Naive B cell (primary cell): ENCODE measurements at regions not wholly inside any gene's neighbourhood (a gene's known extent, or its start where the extent isn't known, plus 50 kb on each side); places are given as distances from the start of the nearest gene placed in this dataset.

Source experiments
- ATAC-seq, 2 donors: fragments of 150-1000 bp; cut with Tn5 transposase; 2 replicates each; pipeline ENCODE4 v1.10.0; 2021; ENCODE audit warnings: low read depth in 2 of 2, mild to moderate bottlenecking in 2 of 2, moderate library complexity in 2 of 2
- DNase-seq: peaks from one replicate; pipeline ENCODE4 v3.0.0; 2022
- H3K27ac Mint-ChIP-seq, 6 donors: one replicate each; pipeline ENCODE4 v1.8.0; 2020 to 2022; ENCODE audit warnings: mild to moderate bottlenecking in 6 of 6, mixed read lengths in 6 of 6, moderate library complexity in 5 of 6, inconsistent platforms in 2 of 6
- H3K27me3 Mint-ChIP-seq, 3 donors: one replicate each; pipeline ENCODE4 v1.8.0; 2021 to 2022; ENCODE audit warnings: mixed read lengths in 3 of 3, mild to moderate bottlenecking in 1 of 3
- H3K36me3 Mint-ChIP-seq, 2 donors: one replicate each; pipeline ENCODE4 v1.8.0; 2020 to 2022; ENCODE audit warnings: mixed read lengths in 2 of 2, inconsistent platforms in 1 of 2, mild to moderate bottlenecking in 1 of 2
- H3K4me1 Mint-ChIP-seq, 3 donors: one replicate each; pipeline ENCODE4 v1.8.0; 2020 to 2022; ENCODE audit warnings: mixed read lengths in 3 of 3, inconsistent platforms in 1 of 3, mild to moderate bottlenecking in 1 of 3, moderate library complexity in 1 of 3
- H3K4me3 Mint-ChIP-seq, 8 donors: one replicate each; pipeline ENCODE4 v1.8.0; 2020 to 2022; ENCODE audit warnings: mild to moderate bottlenecking in 8 of 8, mixed read lengths in 8 of 8, moderate library complexity in 8 of 8, inconsistent platforms in 2 of 8
- H3K9me3 Mint-ChIP-seq, 7 donors: one replicate each; pipeline ENCODE4 v1.8.0; 2020 to 2022; ENCODE audit warnings: mixed read lengths in 7 of 7, mild to moderate bottlenecking in 5 of 7, inconsistent platforms in 2 of 7, moderate library complexity in 1 of 7

- H3K4me3 Mint-ChIP-seq: no peak overlapping the region
- DNase-seq (no peak), ATAC-seq (no peak)
- no peaks in the 10 kb centered on the region for H3K4me1 Mint-ChIP-seq
- no peaks in the 10 kb centered on the region for H3K36me3 Mint-ChIP-seq
- no peak overlapping the region for H3K27ac Mint-ChIP-seq
- H3K27me3 Mint-ChIP-seq: peaks cover 12 to 33% (median 14%) of the 10 kb centered on the region in 3 donors
- H3K9me3 Mint-ChIP-seq: peaks cover 0 to 2% (median 0%) of the 10 kb centered on the region in 7 donors
These were observed 65.3 kb upstream of the CD96 start for GRCh38 chr3:111476701-111477100.

- Mint-ChIP-seq H3K36me3 (no peaks in the 10 kb centered on the region), H3K4me3 (no peak overlapping the region), H3K27me3 (peaks cover 0 to 13% (median 3%) of the 10 kb centered on the region in 3 donors), H3K9me3 (peaks cover 0 to 4% (median 0%) of the 10 kb centered on the region in 7 donors), H3K4me1 (no peaks in the 10 kb centered on the region), H3K27ac (no peak overlapping the region)
- ATAC-seq (no peak), DNase-seq (no peak)
These were observed 61.9 kb upstream of the CD96 start for GRCh38 chr3:111480091-111480490.

- H3K4me1 Mint-ChIP-seq: no peaks in the 10 kb centered on the region
- H3K4me3 Mint-ChIP-seq: no peak overlapping the region
- H3K27me3 Mint-ChIP-seq: peaks cover 0 to 13% (median 0%) of the 10 kb centered on the region in 3 donors
- no peak overlapping the region for H3K27ac Mint-ChIP-seq
- ATAC-seq: no peak
- peaks cover 0 to 5% of the 10 kb centered on the region in 2 donors for H3K36me3 Mint-ChIP-seq
- peaks cover 2 to 6% (median 3%) of the 10 kb centered on the region in 7 donors for H3K9me3 Mint-ChIP-seq
- DNase-seq: no peak
These were observed 60.4 kb upstream of the CD96 start for GRCh38 chr3:111481551-111481950.

- H3K4me3 Mint-ChIP-seq: no peak overlapping the region
- H3K27ac Mint-ChIP-seq: no peak overlapping the region
- peaks cover 0 to 13% (median 0%) of the 10 kb centered on the region in 3 donors for H3K27me3 Mint-ChIP-seq
- no peaks in the 10 kb centered on the region for H3K4me1 Mint-ChIP-seq
- ATAC-seq: no peak
- peaks cover 0 to 10% of the 10 kb centered on the region in 2 donors for H3K36me3 Mint-ChIP-seq
- peaks cover 2 to 12% (median 5%) of the 10 kb centered on the region in 7 donors for H3K9me3 Mint-ChIP-seq
- DNase-seq: no peak
These were observed 59.4 kb upstream of the CD96 start for GRCh38 chr3:111482574-111482973.

DNA sequence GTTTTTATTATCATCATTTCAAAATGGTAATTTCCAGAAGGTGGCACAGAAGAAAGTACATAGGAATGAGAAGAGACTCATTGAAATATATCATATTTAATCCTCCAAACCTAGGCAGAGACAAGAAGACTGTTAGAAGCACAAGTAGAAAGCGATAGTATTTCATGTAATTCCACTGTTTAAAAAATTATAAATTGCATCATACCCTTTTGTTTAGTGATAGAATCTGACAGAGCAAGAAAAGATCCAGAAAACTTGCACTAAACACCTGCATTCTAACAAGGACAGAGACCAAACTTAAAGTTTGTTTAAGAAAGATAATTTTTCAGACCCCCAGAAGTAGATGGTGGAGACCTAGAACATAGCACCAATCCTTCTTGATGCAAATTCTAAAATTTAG lies 56.9 kb upstream of the CD96 start:
- Mint-ChIP-seq H3K36me3 (peaks cover 0 to 10% of the 10 kb centered on the region in 2 donors), H3K4me1 (no peaks in the 10 kb centered on the region), H3K27ac (no peak overlapping the region), H3K4me3 (no peak overlapping the region), H3K27me3 (peaks cover 0 to 8% (median 6%) of the 10 kb centered on the region in 3 donors), H3K9me3 (peaks cover 3 to 17% (median 11%) of the 10 kb centered on the region in 7 donors)
- DNase-seq (no peak), ATAC-seq (no peak)
